HG02571 (cell line): ENCODE measurements at regions not wholly inside any gene's neighbourhood (a gene's known extent, or its start where the extent isn't known, plus 50 kb on each side); places are given as distances from the start of the nearest gene placed in this dataset.
"Not testable (repeated sequence)": the region's sequence is repeated elsewhere in the genome, so short reads cannot be mapped to it uniquely, and the experiment has no call there.

ENCODE experiments used
- ATAC-seq: cut with Tn5 transposase; IDR thresholded peaks from one replicate; pipeline ENCODE4 v1.9.1; 2021; ENCODE audit warnings: mild to moderate bottlenecking, moderate library complexity; ENCODE audit not compliant: unreplicated experiment

GRCh38 chr1:87398641-87399040, 70.0 kb downstream of the LMO4 start:
- ATAC-seq = no peak

DNA sequence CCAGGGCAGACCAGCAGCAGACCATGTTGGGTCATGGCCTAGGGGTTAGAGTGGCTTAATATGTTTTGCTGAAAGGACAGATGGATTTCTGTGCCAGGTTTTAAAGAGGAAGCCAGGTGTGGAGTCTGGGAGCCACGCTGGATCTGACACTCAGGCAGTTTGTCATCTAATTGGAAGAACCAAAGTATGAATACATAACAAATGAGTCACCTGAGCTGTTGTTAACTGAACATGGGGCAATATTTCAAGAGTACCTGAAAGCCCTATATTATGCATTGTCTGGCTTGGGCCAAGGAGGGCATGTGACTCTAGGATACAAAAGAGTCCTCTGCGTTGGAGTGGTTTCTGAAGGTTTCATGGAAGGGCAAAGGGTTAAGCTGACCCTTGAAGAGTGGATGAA, 70.6 kb downstream of the LMO4 start:
- no peak for ATAC-seq

GRCh38 chr1:87399701-87400100, 71.0 kb downstream of the LMO4 start:
- no peak for ATAC-seq

DNA sequence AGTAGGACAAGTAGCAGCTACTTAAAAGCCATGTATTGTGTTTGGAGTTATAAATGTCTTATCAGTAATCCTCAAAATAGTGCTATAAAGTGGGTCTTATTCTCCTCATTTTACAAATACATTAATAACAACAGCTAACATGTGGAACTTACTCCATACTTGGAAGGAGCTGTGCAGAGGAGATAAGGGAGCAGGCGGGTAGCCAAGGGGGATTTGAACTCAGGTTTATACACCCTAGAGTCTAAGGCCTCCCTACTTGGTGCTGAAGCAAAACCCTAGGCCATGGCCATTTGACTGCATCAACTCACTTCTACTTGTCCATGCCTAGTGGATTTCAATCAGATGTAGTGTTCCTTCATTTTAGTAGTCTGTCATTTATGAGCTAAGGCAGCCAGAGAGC, 72.1 kb downstream of the LMO4 start:
- no peak for ATAC-seq

DNA sequence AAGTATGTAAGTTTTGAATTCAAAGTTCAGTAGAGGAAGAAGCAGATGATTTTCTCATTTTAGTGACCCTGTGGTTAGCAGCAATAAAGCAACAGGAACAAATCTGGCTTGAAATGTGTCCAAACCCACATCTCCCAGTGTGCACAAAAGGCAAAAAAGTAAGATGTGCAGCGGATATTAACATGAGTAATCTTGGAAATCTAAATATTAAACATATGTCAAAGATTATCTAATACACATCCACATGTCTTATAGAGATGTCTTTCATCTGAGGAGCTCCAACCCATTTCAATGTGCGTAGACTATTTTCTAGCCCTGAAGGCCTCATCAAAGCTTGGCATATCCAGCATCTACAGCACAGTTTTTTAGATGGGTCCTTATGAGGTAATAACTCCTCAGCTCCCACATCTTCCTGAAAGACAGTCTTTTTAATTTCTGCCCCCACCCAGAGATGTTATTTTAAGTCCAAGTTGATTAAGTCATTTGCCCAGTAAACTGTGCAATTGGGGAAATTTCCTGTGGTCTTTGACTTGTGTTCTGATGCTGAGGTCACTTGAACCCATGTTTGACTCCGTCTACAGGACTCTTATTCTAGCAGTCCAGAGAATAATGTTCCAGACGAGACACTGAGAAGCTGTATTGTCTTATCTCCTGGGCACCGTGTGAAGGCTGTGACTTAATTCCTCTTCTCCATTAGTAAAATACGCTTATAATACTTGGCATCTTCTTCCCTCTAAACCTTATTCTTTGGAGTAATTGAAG, 73.7 kb downstream of the LMO4 start:
- no peak for ATAC-seq

DNA sequence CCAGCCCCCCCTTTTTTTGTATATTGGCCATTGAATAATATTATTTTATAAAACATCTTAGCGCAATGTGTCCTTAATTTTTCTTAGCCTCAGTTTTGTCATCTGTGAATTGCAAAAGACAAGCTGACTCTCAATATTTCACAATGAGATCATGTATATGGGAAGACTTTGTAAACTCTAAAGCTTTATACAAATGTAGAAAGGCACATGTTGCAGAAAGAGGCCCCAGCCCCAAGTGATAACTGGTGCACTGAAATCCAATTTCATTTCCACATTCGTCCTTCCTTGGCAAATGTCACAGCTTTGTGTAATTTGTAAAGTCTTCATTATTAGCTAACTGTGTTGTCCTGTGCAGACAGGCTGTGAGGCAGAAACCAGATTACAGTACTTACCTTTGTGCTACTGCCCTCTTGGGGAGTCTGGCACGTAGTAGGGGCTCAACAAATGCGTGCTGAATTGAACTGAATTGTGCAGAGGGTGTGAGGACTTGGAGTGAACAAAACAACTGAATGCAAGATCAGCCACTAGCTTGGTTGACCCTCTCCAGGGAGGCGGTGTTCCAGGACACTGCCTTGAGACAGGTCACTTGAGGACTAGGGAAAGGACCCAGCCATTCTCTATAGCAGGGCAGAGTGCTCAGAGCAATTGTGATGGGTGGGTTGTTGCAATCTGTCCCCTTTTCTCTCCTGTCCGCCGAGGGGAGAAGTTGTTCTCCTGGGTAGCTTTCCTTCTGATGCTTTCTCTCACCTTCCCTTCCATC, 74.6 kb downstream of the LMO4 start:
- no peak for ATAC-seq

DNA sequence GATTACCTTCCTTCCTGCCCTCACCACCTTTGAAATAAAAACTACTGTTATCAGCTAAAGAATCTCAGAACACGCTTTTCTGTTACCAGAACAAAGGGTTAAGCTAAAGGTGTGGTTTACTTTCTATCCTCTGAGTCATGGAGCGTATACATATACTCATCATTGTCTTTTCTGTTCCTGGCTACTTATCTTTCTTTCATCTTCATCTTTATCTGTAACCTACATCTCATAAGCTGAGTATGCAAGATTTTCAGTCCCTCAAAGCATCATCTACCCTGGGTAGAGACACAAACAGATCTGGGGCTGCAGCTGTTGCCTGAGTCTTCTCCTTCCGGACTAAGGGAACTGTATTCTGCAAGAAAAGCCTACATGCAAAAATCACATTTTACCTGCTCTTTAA, 75.6 kb downstream of the LMO4 start:
- ATAC-seq = no peak

DNA sequence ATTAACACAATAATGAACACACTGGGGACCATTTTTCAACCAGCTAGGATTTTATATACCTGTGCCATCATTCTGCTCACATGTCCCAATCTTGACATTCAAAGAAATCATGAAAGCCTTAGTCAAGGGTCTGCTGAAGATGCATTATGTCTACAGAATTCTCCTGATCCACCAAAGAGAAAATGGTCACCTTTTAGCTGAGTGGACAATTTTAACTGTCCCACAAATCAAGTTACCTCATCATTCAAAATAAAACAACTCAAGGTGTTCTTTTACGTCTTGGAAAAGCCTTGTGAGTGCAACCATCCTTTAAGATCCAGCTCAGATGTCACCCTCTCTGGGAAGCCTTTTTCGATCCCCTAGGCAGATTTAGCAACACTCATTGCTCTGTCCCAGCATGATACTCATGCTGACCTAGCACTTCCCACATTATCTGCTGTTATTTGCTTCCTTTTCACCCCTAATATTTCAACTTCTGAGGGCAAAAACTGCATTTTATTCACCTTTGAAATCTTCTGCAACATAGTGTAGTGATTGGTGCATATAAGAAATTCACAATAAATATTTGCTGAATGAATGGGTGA, 80.1 kb downstream of the LMO4 start:
- ATAC-seq = no peak

DNA sequence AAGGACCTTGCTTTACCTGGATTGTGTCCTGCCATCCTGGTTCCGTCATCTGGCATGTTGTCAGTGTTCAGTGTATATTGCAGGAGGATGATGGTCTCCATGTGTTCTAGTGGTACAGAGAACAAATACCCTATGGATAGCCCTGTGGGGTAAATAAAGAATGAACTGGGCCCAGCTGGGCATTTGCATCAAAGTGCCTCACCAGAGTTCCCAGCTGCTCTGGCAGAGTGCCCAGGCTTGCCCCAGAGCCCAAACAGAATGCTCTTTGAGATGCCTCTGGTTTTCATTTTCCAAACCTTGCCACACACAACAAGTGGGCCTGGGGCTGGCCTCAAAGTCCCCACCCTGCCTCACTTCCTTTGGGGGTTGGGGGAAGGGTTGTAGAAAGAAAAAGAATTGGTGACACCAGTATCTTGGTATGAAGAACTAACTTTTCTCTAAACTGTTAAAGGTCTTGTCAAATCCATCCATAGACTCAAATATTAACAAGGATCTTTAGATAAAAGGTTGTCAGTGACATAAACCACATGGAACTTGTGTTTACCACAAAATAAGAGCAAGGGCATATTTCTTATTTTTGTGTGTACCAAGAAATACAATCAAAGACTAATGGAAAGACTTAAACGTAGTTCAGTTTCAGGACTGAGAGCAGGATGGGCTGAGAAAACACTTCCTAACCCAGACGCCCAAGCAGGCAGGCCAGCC, 82.2 kb downstream of the LMO4 start:
- ATAC-seq = no peak

- ATAC-seq = not testable (repeated sequence)
Measured at GRCh38 chr1:87413846-87414245, 85.2 kb downstream of the LMO4 start.

GRCh38 chr1:87418048-87418447, 89.4 kb downstream of the LMO4 start:
- no peak for ATAC-seq

DNA sequence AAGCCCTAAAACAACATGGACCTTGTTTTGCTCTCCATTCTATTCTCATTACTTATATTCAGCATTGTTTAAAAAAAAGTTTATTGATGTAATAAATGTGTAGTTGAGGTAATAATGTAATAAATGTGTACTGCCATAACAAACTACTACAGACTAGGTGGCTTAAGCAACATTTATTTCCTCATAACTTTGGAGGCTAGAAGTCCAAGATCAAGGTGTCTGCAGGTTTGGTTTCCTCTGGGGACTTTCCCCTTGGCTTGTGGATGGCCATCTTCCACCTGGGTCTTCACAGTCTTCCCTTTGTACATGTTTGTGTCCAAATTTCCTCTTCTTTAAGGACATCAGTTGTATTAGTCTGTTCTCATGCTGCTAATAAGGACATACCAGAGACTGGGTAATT, 93.1 kb downstream of the LMO4 start:
- ATAC-seq = no peak

- ATAC-seq = no peak
Measured at GRCh38 chr1:87424541-87424940, 95.9 kb downstream of the LMO4 start.

DNA sequence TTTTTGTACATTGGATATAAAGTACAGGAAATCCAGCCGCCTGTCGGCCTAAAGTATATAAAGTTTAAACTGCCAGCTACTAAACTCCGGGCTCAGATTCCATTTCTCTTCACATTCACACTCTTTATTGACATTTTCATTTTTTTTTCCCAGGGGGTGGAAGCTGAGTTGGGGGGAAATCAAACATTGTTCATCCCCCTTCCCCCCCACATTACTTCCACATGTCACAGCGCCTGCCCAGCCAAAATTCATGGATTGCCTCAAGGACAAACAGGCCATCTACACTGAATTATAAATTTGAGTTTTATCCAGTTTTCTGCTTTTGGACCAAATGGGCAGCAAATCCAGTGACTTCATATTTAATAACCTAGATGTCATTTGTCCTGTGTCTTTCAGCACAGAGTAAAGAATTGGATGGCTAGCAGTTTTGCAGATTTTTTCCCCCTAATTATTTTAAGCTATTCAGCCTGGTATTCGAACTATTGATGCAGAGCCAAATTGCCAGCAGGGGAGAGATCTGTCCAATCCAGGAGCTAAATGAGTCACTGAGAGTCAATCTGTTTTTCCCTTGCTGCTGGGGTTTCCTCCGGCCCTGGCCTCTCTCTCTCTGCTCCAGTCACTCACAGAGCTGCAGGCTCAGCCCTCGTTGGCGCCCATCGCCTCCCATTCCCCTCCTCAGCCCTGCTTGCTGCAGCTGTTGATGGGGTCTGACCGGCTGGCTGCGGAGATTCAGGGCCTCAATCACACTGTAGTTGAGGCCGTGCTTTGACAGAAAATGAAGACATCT, 98.0 kb downstream of the LMO4 start:
- no peak for ATAC-seq

- no peak for ATAC-seq
Measured at GRCh38 chr1:87428367-87428766, 99.7 kb downstream of the LMO4 start.

- no peak for ATAC-seq
Measured at GRCh38 chr1:87428883-87429282, 100.2 kb downstream of the LMO4 start.

DNA sequence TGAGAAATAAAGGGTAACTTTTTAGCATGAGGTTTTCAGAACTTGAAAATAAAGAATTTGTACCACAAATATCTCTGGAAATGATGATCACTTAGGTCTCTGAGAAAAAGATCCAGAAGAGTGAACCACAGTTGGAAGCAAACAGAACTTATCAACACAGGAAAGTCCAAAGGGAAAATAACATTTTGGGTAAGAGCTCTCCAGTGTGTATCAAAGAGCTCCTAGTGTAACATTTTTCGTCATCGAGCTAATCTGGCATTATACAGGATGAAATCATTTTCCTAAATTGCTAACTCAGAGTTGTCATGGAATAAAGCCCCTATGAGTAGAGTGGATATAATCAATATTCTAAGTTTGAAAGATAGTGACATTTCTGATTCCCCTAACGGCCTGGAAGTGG, 104.0 kb downstream of the LMO4 start:
- ATAC-seq = no peak

GRCh38 chr1:87433101-87433500, 104.4 kb downstream of the LMO4 start:
- not testable (repeated sequence) for ATAC-seq

DNA sequence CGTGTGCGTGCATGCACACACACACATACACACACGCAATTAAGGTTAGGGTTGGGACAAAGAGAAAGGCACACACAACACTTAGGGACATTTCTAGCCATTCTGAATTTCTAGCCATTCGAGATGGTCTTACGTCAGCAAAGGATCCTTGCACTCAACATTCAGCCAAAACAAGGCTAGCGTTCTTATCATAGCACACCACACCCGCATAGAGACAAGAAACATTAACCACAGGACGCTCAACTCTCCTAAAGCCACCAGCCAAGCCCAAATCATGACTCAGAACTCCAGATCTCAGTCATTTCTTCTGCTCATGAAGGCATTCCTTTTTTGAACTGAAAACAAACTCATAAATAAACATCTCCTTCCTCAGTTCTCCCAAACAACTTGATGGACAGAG, 106.8 kb downstream of the LMO4 start:
- no peak for ATAC-seq

GRCh38 chr1:87436115-87436514, 107.4 kb downstream of the LMO4 start:
- ATAC-seq = not testable (repeated sequence)

GRCh38 chr1:87436534-87436933, 107.9 kb downstream of the LMO4 start:
- ATAC-seq = no peak
